GM23338 (cell line): ENCODE measurements at regions not wholly inside any gene's neighbourhood (a gene's known extent, or its start where the extent isn't known, plus 50 kb on each side); places are given as distances from the start of the nearest gene placed in this dataset.

ENCODE experiments used
- CREB1 ChIP-seq: fragments of 250-450 bp; sonication (Bioruptor Pico); IDR thresholded peaks from 2 replicates; pipeline ENCODE4 v1.5.0; 2020; ENCODE audit warnings: low read depth, mild to moderate bottlenecking, moderate library complexity
- CTCF ChIP-seq, 2 experiments: fragments of 200-600 bp in 1 of 2; sonication (generic) in 1 of 2; conservative IDR thresholded peaks; 2 replicates each; pipeline versions ENCODE4 v1.5.1 to v1.6.1; 2016 to 2017; ENCODE audit warnings: antibody characterized with exemption in 2 of 2, low read depth in 2 of 2, mild to moderate bottlenecking in 2 of 2, moderate library complexity in 1 of 2
- EZH2 ChIP-seq: fragments of 200-600 bp; sonication (generic); IDR thresholded peaks from one replicate; pipeline ENCODE4 v1.8.0; 2017; ENCODE audit warnings: antibody characterized with exemption, mild to moderate bottlenecking, low read depth; ENCODE audit not compliant: unreplicated experiment
- EZH2phosphoT487 ChIP-seq: fragments of 200-600 bp; sonication (generic); IDR thresholded peaks from one replicate; pipeline ENCODE4 v1.8.1; 2018; ENCODE audit warnings: antibody characterized with exemption; ENCODE audit not compliant: unreplicated experiment
- POLR2AphosphoS5 ChIP-seq: IDR thresholded peaks from 2 replicates; pipeline ENCODE4 v1.6.1; 2016; ENCODE audit warnings: antibody characterized with exemption, low read depth
- REST ChIP-seq: IDR thresholded peaks from one replicate; pipeline ENCODE4 v1.6.1; 2018; ENCODE audit warnings: antibody characterized with exemption; ENCODE audit not compliant: unreplicated experiment

GRCh38 chr9:82920154-82920553 lies 142.8 kb downstream of the RASEF start:
- TF ChIP-seq CTCF (conservative IDR thresholded peaks at IDR 0.05; ENCODE audit: low read depth in 2 of 2) (no peak), CREB1 (no peak), POLR2AphosphoS5 (no peak), REST (no peak), EZH2phosphoT487 (no peak), EZH2 (no peak)
